B cell (primary cell): ENCODE measurements at regions not wholly inside any gene's neighbourhood (a gene's known extent, or its start where the extent isn't known, plus 50 kb on each side); places are given as distances from the start of the nearest gene placed in this dataset.

Source experiments
- ATAC-seq: fragments of 200-7000 bp; cut with Tn5 transposase; one replicate; pipeline ENCODE4 v1.10.0; 2021; ENCODE audit warnings: low read depth, mild to moderate bottlenecking, moderate number of reproducible peaks, moderate library complexity
- CTCF ChIA-PET: fragments of 350-600 bp; sonication (Branson Sonifier 250); formaldehyde crosslinking; loops from one replicate; lab custom pipeline; 2021; ENCODE audit warnings: antibody characterized with exemption, inconsistent platforms; lab: Charles Lee
- POLR2A ChIA-PET: fragments of 350-600 bp; sonication (Branson Sonifier 250); formaldehyde crosslinking; loops from one replicate; lab custom pipeline; 2021; ENCODE audit warnings: antibody characterized with exemption; lab: Charles Lee
- DNase-seq: peaks from one replicate; pipeline ENCODE4 v3.0.0; 2013
- H2AFZ ChIP-seq: 2 replicates; pipeline ENCODE4 v1.6.1; 2012; ENCODE audit warnings: mild to moderate bottlenecking, low read depth, low read length; ENCODE audit not compliant: insufficient read depth, poor library complexity, severe bottlenecking
- H3K27ac ChIP-seq, 2 donors: 1 replicate in 1 of 2; 2 replicates in 1 of 2; pipeline ENCODE4 v1.5.1; 2012 to 2013; ENCODE audit warnings: low read length in 2 of 2, mild to moderate bottlenecking in 2 of 2, moderate library complexity in 1 of 2
- H3K27me3 ChIP-seq, 4 experiments: fragments of 200-600 bp in 1 of 4; sonication (generic) in 1 of 4; replicated peaks in 1 of 4; 1 replicate in 2 of 4; 2 replicates in 2 of 4; pipeline versions ENCODE4 v1.6.1 to v1.7.0; 2013 to 2016; ENCODE audit warnings: low read length in 3 of 4, mild to moderate bottlenecking in 2 of 4, mixed read lengths in 1 of 4, moderate library complexity in 1 of 4; ENCODE audit not compliant: insufficient read depth in 4 of 4, control insufficient read depth in 3 of 4; ENCODE audit errors: control extremely low read depth in 1 of 4
- H3K36me3 ChIP-seq, 2 experiments: replicated peaks in 1 of 2; 1 replicate in 1 of 2; 2 replicates in 1 of 2; pipeline versions ENCODE4 v1.6.1 to v1.7.1; 2013; ENCODE audit warnings: low read length in 1 of 2; ENCODE audit not compliant: insufficient read depth in 2 of 2, control insufficient read depth in 1 of 2; ENCODE audit errors: control extremely low read depth in 1 of 2, extremely low read depth in 1 of 2
- H3K4me1 ChIP-seq, 2 donors: fragments of 200-600 bp in 1 of 2; sonication (generic) in 1 of 2; 1 replicate in 1 of 2; 2 replicates in 1 of 2; pipeline versions ENCODE4 v1.5.1 to v1.6.1; 2013 to 2017; ENCODE audit warnings: low read length in 2 of 2; ENCODE audit not compliant: control insufficient read depth in 2 of 2, insufficient read depth in 2 of 2
- H3K4me2 ChIP-seq: replicated peaks from 2 replicates; pipeline ENCODE3; 2012; ENCODE audit warnings: mild to moderate bottlenecking, low read depth, low read length; ENCODE audit not compliant: poor library complexity, severe bottlenecking
- H3K4me3 ChIP-seq, 5 experiments: fragments of 200-600 bp in 1 of 5; sonication (generic) in 1 of 5; 1 replicate in 3 of 5; 2 replicates in 2 of 5; pipeline versions ENCODE4 v1.5.1 to v1.7.0; 2011 to 2016; ENCODE audit warnings: low read length in 4 of 5, mild to moderate bottlenecking in 4 of 5, low read depth in 2 of 5, control low read depth in 1 of 5, moderate library complexity in 1 of 5; ENCODE audit not compliant: insufficient read depth in 1 of 5; ENCODE audit errors: control extremely low read depth in 1 of 5, extremely low read depth in 1 of 5
- H3K79me2 ChIP-seq: fragments of 200-600 bp; sonication (generic); one replicate; pipeline ENCODE4 v1.6.0; 2016; ENCODE audit warnings: low read length; ENCODE audit not compliant: control insufficient read depth, insufficient read depth
- H3K9ac ChIP-seq: fragments of 200-600 bp; sonication (generic); 2 replicates; pipeline ENCODE4 v1.6.1; 2017; ENCODE audit warnings: mild to moderate bottlenecking, low read length, moderate library complexity
- H3K9me3 ChIP-seq, 3 donors: one replicate each; pipeline versions ENCODE4 v1.6.1 to v1.7.1; 2013; ENCODE audit warnings: low read length in 2 of 3; ENCODE audit not compliant: control insufficient read depth in 2 of 3, insufficient read depth in 1 of 3; ENCODE audit errors: control extremely low read depth in 1 of 3
- H4K20me1 ChIP-seq: 2 replicates; pipeline ENCODE4 v1.6.0; 2012; ENCODE audit warnings: mild to moderate bottlenecking, low read length; ENCODE audit not compliant: insufficient read depth, control insufficient read depth, poor library complexity, severe bottlenecking
- H3K27ac Mint-ChIP-seq: one replicate; pipeline ENCODE4 v1.8.0; 2021; ENCODE audit warnings: mixed read lengths
- H3K27me3 Mint-ChIP-seq: one replicate; pipeline ENCODE4 v1.8.0; 2021; ENCODE audit warnings: mixed read lengths
- H3K4me1 Mint-ChIP-seq: one replicate; pipeline ENCODE4 v1.8.0; 2021; ENCODE audit warnings: mixed read lengths
- H3K4me3 Mint-ChIP-seq: one replicate; pipeline ENCODE4 v1.8.0; 2021; ENCODE audit warnings: mixed read lengths
- H3K9me3 Mint-ChIP-seq: one replicate; pipeline ENCODE4 v1.8.0; 2022; ENCODE audit warnings: mixed read lengths; ENCODE audit not compliant: insufficient read depth
- CTCF ChIP-seq: fragments of 200-600 bp; IDR thresholded peaks from one replicate; pipeline ENCODE4 v1.8.0; 2022; ENCODE audit warnings: antibody characterized with exemption, mild to moderate bottlenecking
- EZH2 ChIP-seq: IDR thresholded peaks from 2 replicates; pipeline ENCODE4 v1.6.1; 2012; ENCODE audit warnings: borderline replicate concordance, low read depth, mild to moderate bottlenecking, moderate library complexity, low read length; ENCODE audit not compliant: insufficient read depth, poor library complexity, severe bottlenecking
- WGBS: methylation state at CpG from one replicate; pipeline ENCODE4 v1.1.5; 2013; ENCODE audit warnings: missing lambda C conversion rate; ENCODE audit not compliant: insufficient coverage; 5-methylcytosine and 5-hydroxymethylcytosine counted together
- intact Hi-C: fragments of 100-400 bp; cut with micrococcal nuclease; formaldehyde crosslinking; loops from one replicate; pipeline ENCODE4 v1.10.0; 2022

- H3K4me1 ChIP-seq: no peaks in the 10 kb centered on the region
- H3K9me3 Mint-ChIP-seq: no peaks in the 10 kb centered on the region
- no peak for ATAC-seq
- intact Hi-C loops: no loop called here
- no peak overlapping the region for H3K4me3 ChIP-seq
- CTCF ChIA-PET: no interaction called here
- H2AFZ ChIP-seq: no peak overlapping the region
- H3K27ac ChIP-seq: no peak overlapping the region
- H3K4me1 Mint-ChIP-seq: no peaks in the 10 kb centered on the region
- no peaks in the 10 kb centered on the region for H4K20me1 ChIP-seq
- H3K27me3 ChIP-seq: no peaks in the 10 kb centered on the region
- no peak overlapping the region for H3K4me2 ChIP-seq
- peaks cover 0 to 3% (median 0%) of the 10 kb centered on the region in 3 donors for H3K9me3 ChIP-seq
- H3K36me3 ChIP-seq: no peaks in the 10 kb centered on the region
- WGBS: 61% methylated on average over 1 of the region's 1 CpG
- H3K27me3 Mint-ChIP-seq: no peaks in the 10 kb centered on the region
- H3K9ac ChIP-seq: no peak overlapping the region
- no peak for TF ChIP-seq CTCF
- DNase-seq: no peak
- no peak overlapping the region for H3K4me3 Mint-ChIP-seq
- POLR2A ChIA-PET: no interaction called here
- H3K79me2 ChIP-seq: no peaks in the 10 kb centered on the region
- H3K27ac Mint-ChIP-seq: no peak overlapping the region
Measured at GRCh38 chr14:38074081-38074480, 133.6 kb upstream of the SSTR1 start.

GRCh38 chr14:38074754-38075153 lies 132.9 kb upstream of the SSTR1 start:
- whole genome bisulfite sequencing: no CpG with 5 or more reads among the region's 2 CpGs
- no peaks in the 10 kb centered on the region for H3K27me3 Mint-ChIP-seq
- ChIA-PET CTCF (no interaction called here), POLR2A (no interaction called here)
- Histone ChIP-seq H3K9ac (no peak overlapping the region), H3K36me3 (no peaks in the 10 kb centered on the region), H3K27me3 (no peaks in the 10 kb centered on the region), H3K27ac (no peak overlapping the region), H3K4me1 (no peaks in the 10 kb centered on the region), H4K20me1 (no peaks in the 10 kb centered on the region), H2AFZ (no peak overlapping the region), H3K79me2 (no peaks in the 10 kb centered on the region), H3K4me2 (no peak overlapping the region), H3K9me3 (peaks cover 0 to 3% (median 0%) of the 10 kb centered on the region in 3 donors), H3K4me3 (no peak overlapping the region)
- no peak overlapping the region for H3K4me3 Mint-ChIP-seq
- no peaks in the 10 kb centered on the region for H3K9me3 Mint-ChIP-seq
- DNase-seq: no peak
- no peaks in the 10 kb centered on the region for H3K4me1 Mint-ChIP-seq
- H3K27ac Mint-ChIP-seq: no peak overlapping the region
- ATAC-seq: no peak
- no peak for TF ChIP-seq EZH2
- no peak for TF ChIP-seq CTCF
- intact Hi-C loops: no loop called here
